ENCODE measurements at regions not wholly inside any gene's neighbourhood (a gene's known extent, or its start where the extent isn't known, plus 50 kb on each side); places are given as distances from the start of the nearest gene placed in this dataset.

- no peak for TF ChIP-seq CTCF (IDR thresholded peaks at IDR 0.05)
- TF ChIP-seq POLR2A (IDR thresholded peaks at IDR 0.05): no peak
Measured at GRCh38 chr5:91214571-91214970, 168.5 kb downstream of the ARRDC3 start.

Measured in heart left ventricle (tissue), 13 donors.